ENCODE measurements at regions not wholly inside any gene's neighbourhood (a gene's known extent, or its start where the extent isn't known, plus 50 kb on each side); places are given as distances from the start of the nearest gene placed in this dataset.

- TF ChIP-seq POLR2AphosphoS5 (IDR thresholded peaks at IDR 0.05) = no peak
- TF ChIP-seq, protein P1, sequence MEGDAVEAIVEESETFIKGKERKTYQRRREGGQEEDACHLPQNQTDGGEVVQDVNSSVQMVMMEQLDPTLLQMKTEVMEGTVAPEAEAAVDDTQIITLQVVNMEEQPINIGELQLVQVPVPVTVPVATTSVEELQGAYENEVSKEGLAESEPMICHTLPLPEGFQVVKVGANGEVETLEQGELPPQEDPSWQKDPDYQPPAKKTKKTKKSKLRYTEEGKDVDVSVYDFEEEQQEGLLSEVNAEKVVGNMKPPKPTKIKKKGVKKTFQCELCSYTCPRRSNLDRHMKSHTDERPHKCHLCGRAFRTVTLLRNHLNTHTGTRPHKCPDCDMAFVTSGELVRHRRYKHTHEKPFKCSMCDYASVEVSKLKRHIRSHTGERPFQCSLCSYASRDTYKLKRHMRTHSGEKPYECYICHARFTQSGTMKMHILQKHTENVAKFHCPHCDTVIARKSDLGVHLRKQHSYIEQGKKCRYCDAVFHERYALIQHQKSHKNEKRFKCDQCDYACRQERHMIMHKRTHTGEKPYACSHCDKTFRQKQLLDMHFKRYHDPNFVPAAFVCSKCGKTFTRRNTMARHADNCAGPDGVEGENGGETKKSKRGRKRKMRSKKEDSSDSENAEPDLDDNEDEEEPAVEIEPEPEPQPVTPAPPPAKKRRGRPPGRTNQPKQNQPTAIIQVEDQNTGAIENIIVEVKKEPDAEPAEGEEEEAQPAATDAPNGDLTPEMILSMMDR (IDR thresholded peaks at IDR 0.05 in 8 of 11, conservative IDR thresholded peaks at IDR 0.05 in 3 of 11) = no peak
Measured at GRCh38 chr11:110028921-110029320, 64.3 kb upstream of the ZC3H12C start.

Measured in spleen (tissue), 7 donors.